CD1c-positive myeloid dendritic cell (primary cell): ENCODE measurements at regions not wholly inside any gene's neighbourhood (a gene's known extent, or its start where the extent isn't known, plus 50 kb on each side); places are given as distances from the start of the nearest gene placed in this dataset.
"Not testable (repeated sequence)": the region's sequence is repeated elsewhere in the genome, so short reads cannot be mapped to it uniquely, and the experiment has no call there.

Experiments used
- DNase-seq: peaks from one replicate; pipeline ENCODE4 v3.0.0-alpha.2; 2016; ENCODE audit errors: extremely low spot score

DNA sequence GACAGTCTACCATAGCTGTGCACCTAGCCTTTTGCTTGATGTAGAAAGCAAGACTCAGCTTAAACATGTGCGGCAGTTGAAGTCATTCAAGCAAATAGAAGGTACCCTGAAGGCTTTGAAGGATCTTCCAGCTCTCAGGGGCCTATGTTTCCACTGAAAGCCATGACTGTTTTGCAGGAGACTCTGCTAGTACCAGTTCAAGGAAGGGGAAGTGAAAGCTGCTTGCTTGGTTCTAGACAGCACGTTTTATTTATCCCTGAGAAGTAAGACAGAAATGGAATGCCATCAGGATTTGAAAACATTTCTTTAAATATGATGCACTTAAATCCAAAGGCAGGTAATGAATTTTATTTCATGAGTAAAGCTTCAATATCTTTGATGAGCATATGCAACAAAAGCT, 311.4 kb downstream of the PDCD6IP start:
- DNase-seq = peak; percentile 13

- no peak for DNase-seq
Observed at GRCh38 chr3:34111361-34111760, 312.9 kb downstream of the PDCD6IP start.

GRCh38 chr3:34112261-34112660, 313.8 kb downstream of the PDCD6IP start:
- not testable (repeated sequence) for DNase-seq

DNA sequence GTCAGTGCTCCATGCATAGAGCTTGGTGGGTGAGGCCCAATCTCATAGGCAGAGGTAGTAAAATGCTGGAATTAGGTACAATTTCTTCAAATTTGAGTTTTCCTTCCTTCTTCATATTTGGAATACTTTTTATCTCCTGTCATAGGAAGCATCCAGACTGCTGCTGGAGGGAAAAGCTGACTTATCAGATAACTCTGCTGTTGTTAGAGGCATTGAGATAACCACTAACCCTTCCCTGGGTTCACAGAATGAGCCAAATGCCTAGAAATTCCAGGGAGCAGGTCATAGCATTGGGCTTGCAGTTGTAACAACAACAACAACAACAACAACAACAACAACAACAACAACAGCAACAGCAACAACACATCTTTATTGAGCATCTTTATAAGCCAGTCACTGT, 332.7 kb downstream of the PDCD6IP start:
- DNase-seq = no peak

DNA sequence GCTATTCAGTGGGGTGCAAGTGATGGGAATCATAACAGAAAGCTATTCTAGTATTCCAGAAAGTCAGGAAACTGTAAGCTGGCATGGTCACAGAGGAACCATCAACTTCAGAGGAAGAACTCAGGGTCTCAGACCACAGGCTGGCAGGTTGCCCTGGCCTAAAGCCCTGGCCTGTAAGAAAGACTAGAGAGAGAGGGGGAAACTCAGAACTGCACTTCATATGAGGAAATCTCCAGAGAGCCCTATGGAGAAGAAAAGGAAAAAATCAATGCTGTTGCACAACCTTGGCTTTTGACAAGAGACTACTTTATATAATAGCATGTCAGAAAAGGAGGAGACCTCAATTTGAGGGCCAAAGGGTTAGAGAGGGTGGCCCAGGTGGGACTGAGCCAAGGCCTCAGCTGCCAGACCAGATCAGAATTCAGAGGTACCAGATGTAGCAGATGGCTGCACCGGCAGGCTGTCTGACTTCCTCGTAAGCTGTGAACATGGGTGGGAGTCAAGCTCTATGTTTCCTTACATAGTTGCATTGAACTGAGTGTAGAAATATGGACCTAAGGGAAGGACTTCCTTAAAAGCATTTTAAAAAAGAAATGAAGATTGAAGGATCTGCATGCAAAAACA, 333.8 kb downstream of the PDCD6IP start:
- no peak for DNase-seq

DNA sequence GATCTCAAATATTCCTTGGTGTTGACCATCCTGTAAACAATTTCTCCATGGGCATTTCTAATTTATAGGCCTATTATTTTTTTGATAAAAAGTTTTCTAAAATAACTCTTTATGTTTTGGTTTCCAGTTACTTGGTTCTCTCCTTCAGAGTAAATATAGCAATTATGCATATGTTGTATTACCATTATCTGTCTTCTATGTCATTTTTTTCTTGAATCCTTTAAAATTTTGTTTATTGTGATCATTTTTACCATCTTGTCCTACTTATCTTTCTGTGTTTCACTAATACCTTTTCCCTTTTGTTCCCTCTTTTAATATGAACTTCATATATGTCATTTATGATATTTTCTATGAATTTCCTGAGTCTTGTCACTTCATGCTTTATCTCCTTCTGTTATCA, 341.1 kb downstream of the PDCD6IP start:
- no peak for DNase-seq

DNA sequence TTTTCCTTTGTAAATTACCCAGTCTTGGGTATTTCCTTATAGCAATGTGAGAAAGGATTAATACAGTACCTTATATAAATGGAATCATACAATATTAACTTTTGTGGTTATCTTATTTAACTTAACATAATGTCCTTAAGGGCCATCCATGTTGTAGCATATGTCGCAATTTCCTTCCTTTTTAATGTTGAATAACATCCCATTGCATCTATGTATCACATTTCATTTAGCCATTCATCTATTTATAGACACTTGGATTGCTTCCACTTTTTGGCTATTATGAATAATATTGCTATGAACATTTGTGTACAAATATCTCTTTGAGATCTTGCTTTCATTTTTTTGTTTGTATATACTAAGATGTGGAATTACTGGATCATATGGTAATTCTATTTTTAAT, 342.2 kb downstream of the PDCD6IP start:
- DNase-seq = no peak

GRCh38 chr3:34141841-34142337, 343.5 kb downstream of the PDCD6IP start:
- no peak for DNase-seq

DNA sequence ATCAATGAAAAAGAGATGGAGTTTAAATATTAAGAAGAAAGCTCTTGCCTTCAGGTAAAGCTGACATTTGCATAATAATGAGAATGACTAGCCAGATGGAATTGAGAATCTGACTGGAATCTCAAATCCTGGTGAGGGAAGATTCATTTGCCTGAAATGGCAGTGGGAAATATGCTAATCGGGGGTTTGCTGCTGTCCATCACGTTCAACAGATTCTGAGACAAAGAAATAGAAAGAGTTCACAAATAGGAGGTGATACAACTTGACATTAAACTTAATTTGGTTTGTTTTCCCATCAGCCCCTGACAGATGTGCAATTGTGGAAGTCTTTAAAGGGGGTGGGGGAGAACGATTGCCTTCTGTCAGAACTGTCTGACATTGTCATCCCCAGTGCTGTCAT, 347.4 kb downstream of the PDCD6IP start:
- DNase-seq = no peak

GRCh38 chr3:34146596-34146995, 348.2 kb downstream of the PDCD6IP start:
- DNase-seq = no peak

DNA sequence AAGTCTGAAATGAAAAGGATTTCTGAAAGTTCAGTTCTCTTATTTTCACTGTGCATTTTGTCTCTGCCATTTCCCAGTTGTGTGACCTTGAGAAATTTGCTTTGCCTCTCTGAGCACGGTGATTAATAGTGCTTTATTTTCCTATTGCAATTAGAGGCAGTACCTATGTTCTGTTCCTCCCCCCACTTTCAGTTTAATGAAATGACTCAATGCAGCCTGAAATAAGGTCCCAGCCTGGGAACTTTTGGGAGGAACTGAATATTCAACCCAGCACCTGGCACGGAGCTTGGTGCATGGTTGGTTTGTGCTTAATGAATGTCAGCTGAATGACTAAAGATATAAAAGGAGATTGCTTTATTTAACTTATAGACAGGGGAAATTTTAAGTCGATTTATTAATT, 352.6 kb downstream of the PDCD6IP start:
- DNase-seq = no peak

- no peak for DNase-seq
Observed at GRCh38 chr3:34152656-34153055, 354.2 kb downstream of the PDCD6IP start.

- no peak for DNase-seq
Observed at GRCh38 chr3:34155108-34155507, 356.7 kb downstream of the PDCD6IP start.

- no peak for DNase-seq
Observed at GRCh38 chr3:34155666-34156065, 357.2 kb downstream of the PDCD6IP start.

- no peak for DNase-seq
Observed at GRCh38 chr3:34157491-34157890, 359.1 kb downstream of the PDCD6IP start.

GRCh38 chr3:34159613-34160420, 361.4 kb downstream of the PDCD6IP start:
- DNase-seq = no peak

DNA sequence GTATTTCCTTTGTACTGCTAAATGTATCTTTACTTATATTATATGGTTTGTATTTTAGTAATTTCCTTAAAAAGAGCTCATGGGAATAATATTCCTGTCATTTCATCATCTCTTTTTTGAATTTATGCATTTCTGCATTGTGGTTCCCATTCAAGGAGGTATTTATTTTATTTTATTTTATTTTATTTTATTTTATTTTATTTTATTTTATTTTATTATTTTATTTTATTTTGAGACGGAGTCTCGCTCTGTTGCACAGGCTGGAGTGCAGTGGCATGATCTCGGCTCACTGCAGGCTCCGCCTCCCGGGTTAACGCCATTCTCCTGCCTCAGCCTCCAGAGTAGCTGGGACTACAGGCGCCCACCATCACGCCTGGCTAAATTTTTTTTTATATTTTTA, 371.2 kb downstream of the PDCD6IP start:
- DNase-seq = not testable (repeated sequence)

DNA sequence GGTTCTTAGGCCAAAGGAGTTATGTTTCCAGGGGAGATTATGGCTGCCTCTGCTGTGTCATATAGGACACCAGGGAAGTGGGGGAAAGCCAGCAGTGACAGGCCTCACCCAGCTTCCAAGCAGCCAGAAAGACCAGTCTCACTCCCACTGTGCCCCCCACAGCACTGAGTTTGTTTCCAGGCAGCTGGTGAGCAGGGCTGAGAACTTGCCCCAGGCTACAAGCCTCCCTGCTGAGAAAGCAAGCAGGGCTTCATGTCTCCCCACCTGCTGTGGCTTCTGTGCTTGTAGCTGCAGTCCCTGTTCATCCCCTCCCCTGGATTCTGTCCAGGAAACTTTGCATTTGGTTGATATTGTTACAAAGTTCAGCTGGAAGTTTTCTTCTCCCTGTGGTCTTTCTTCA, 376.3 kb downstream of the PDCD6IP start:
- no peak for DNase-seq

DNA sequence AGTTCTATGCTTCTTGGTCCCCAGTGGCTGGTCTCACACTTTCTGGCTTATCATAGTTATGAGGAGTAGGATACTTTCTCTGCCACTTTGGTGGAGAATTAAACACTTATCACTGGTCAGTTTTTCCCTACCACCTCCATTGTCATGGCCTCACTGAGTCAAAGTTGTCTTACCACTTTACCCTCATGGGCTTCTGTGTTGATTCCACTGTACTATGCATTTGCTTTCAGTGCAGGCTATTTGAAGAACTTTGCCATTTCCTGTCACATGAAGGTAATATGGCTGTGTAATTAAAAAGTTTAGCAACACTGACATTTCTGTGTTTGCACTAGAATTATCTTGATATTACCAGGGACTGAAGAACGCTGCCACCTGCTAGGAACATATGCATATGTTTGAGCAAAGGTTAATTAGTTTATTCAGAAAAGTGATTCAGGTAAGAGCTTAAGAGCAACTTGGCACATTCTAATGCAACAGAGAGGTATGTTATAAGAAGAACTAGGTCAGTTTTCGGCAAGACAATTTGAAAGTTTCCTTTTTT, 377.3 kb downstream of the PDCD6IP start:
- no peak for DNase-seq

DNA sequence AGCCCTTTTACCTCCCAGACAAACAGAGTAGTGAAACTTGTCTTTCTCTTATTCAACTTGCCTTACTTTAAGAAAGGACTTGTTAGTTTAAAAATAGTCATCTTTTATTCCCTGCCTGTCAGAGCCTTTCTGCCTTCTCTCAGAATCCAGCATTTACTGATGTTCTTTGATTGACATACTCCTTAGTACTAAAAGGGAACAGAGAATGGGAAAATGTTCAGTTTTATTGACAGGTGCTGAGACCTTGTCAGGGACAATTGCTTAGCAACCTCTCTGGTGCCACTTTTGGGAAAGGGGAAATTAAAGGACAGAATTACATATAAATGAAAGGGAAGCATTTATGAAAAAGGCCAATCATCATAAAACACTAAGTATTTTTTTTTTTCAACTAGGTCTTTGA, 378.3 kb downstream of the PDCD6IP start:
- no peak for DNase-seq

- no peak for DNase-seq
Observed at GRCh38 chr3:34178415-34178814, 380.0 kb downstream of the PDCD6IP start.

DNA sequence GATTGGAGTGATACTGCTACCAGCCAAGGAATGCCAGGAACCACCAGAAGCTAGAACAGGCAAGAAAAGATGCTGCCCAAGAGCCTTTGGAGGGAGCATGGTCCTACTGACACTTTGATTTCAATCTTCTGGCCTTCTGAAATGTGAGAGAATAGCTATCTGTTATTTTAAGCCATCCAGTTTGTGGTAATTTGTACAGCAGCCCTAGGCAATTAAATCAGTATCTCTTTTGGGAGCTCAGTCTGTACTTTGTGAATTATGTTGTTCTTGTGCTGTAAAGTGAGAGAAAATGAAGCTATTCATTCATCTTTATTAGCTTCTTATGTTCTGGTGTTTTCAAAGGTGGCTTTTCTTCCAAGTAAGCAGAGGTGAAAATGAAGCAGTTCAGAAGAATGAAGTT, 381.3 kb downstream of the PDCD6IP start:
- no peak for DNase-seq

GRCh38 chr3:34180532-34180931, 382.1 kb downstream of the PDCD6IP start:
- DNase-seq = no peak
